ENCODE measurements at regions not wholly inside any gene's neighbourhood (a gene's known extent, or its start where the extent isn't known, plus 50 kb on each side); places are given as distances from the start of the nearest gene placed in this dataset.

GRCh38 chr10:4748491-4749270 lies 77.3 kb upstream of the AKR1E2 start:
- peaks cover 3% of the 10 kb centered on the region for H3K9me3 ChIP-seq (replicated peaks)
- H3K36me3 ChIP-seq, result no peaks in the 10 kb centered on the region
- no peak overlapping the region for H3K4me3 ChIP-seq
- no peak for TF ChIP-seq CTCF (IDR thresholded peaks at IDR 0.05; ENCODE audit: borderline replicate concordance)
- no peaks in the 10 kb centered on the region for H3K4me1 ChIP-seq
- H3K27me3 ChIP-seq (ENCODE audit: low read depth), result no peaks in the 10 kb centered on the region
- no peak for DNase-seq
- intact Hi-C loops (cut with micrococcal nuclease), result no loop called here
- no peak overlapping the region for H3K27ac ChIP-seq (replicated peaks)

DNA sequence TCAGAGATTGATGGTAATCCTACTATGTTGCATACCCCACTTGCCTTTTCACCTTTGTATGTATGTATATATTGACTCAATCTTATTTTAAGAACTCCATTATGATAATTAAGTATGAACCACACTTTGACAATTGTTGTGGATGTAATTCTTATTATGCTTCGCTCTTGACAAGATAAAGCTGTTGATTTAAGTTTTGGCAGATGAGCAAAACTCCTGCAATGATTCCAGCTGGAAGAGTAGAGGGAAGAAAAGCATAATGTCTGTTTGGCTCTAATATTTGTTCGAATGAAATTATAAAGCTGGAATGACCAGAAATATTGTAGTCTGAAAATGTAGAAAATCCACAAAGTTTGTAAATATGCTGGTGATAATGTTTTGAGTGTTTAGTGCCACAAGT lies 83.8 kb upstream of the AKR1E2 start:
- DNase-seq, result no peak
- Histone ChIP-seq H3K4me3 (no peak overlapping the region), H3K27me3 (ENCODE audit: low read depth) (no peaks in the 10 kb centered on the region)

DNA sequence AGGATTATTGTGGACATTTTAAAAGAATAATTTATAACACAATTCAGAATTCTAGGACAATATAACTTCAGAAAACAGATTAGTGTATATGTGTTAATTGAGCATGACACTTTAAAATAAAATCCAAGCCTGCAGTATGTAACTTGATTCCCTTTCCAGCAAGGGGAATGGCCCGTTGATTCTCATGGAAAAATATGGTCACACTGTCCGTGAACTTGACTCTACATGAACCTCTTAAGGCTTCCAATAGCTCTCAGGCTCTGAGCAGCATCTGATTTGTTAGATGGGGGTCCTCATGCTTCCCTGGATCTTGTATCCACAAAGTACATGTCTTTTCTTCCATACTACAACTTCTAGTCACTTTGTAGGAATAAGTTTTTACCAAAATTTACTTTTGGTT lies 85.5 kb upstream of the AKR1E2 start:
- Histone ChIP-seq H3K27me3 (ENCODE audit: low read depth) (no peaks in the 10 kb centered on the region), H3K36me3 (no peaks in the 10 kb centered on the region), H3K4me1 (no peaks in the 10 kb centered on the region), H3K9me3 (replicated peaks) (peaks cover 3% of the 10 kb centered on the region), H3K4me3 (no peak overlapping the region), H3K27ac (replicated peaks) (no peak overlapping the region)
- DNase-seq, result no peak
- no peak for TF ChIP-seq CTCF (IDR thresholded peaks at IDR 0.05; ENCODE audit: borderline replicate concordance)
- intact Hi-C loops (cut with micrococcal nuclease), result no loop called here

More for the DNA sequence above, 83.8 kb upstream of the AKR1E2 start:
- TF ChIP-seq CTCF (IDR thresholded peaks at IDR 0.05; ENCODE audit: borderline replicate concordance), result no peak
- H3K4me1 ChIP-seq, result no peaks in the 10 kb centered on the region
- peaks cover 3% of the 10 kb centered on the region for H3K9me3 ChIP-seq (replicated peaks)
- H3K36me3 ChIP-seq, result no peaks in the 10 kb centered on the region
- H3K27ac ChIP-seq (replicated peaks), result no peak overlapping the region
- intact Hi-C loops (cut with micrococcal nuclease), result no loop called here

DNA sequence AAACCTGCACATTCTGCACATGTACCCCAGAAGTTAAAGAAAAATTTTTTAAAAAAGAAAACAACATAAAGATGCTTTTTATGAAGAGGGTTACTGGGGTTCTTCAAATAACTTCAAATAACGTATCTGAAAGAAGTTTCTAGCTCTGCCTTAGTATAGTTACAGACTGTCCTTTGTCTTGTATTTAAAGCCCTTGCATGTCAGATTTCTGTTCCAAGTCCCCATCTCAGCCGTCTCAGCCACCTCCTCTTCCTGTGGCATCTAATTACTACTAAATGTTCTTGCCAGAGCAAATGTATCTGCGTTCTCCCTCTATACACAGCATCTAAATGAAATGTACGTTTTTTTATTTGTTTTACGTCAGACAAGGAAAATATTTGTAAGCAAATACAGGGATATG lies 89.4 kb upstream of the AKR1E2 start:
- Histone ChIP-seq H3K27ac (replicated peaks) (no peak overlapping the region), H3K27me3 (ENCODE audit: low read depth) (no peaks in the 10 kb centered on the region), H3K36me3 (no peaks in the 10 kb centered on the region), H3K4me3 (no peak overlapping the region), H3K4me1 (no peaks in the 10 kb centered on the region), H3K9me3 (replicated peaks) (no peaks in the 10 kb centered on the region)
- TF ChIP-seq CTCF (IDR thresholded peaks at IDR 0.05; ENCODE audit: borderline replicate concordance), result no peak
- no peak for DNase-seq
- intact Hi-C loops (cut with micrococcal nuclease), result no loop called here

DNA sequence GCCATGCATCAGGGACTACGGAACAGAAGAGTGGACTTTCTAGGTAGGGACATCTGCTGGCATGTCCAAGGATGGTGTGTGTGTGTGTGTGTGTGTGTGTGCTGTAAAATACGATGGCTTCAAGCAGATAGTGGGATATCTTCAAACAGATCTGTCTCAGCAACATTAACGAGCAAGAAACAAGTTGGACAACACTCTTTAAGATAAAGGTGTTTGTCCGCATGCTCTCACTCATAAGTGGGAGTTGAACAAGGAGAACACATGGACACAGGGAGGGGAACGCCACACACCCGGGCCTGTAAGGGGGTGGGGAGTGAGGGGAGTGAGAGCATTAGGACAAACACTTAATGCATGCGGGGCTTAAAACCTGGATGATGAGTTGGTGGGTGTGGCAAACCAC lies 89.8 kb upstream of the AKR1E2 start:
- H3K27ac ChIP-seq (replicated peaks), result no peak overlapping the region
- H3K27me3 ChIP-seq (ENCODE audit: low read depth), result no peaks in the 10 kb centered on the region
- TF ChIP-seq CTCF (IDR thresholded peaks at IDR 0.05; ENCODE audit: borderline replicate concordance), result no peak
- no peaks in the 10 kb centered on the region for H3K4me1 ChIP-seq
- H3K9me3 ChIP-seq (replicated peaks), result no peaks in the 10 kb centered on the region
- no peak overlapping the region for H3K4me3 ChIP-seq
- no peak for DNase-seq
- intact Hi-C loops (cut with micrococcal nuclease), result no loop called here
- no peaks in the 10 kb centered on the region for H3K36me3 ChIP-seq

Measured in left ventricle myocardium inferior (tissue), 1 donor.